GM18873 (cell line): ENCODE measurements at regions not wholly inside any gene's neighbourhood (a gene's known extent, or its start where the extent isn't known, plus 50 kb on each side); places are given as distances from the start of the nearest gene placed in this dataset.

Source experiments
- ATAC-seq: cut with Tn5 transposase; IDR thresholded peaks from one replicate; pipeline ENCODE4 v1.9.1; 2021; ENCODE audit warnings: mild to moderate bottlenecking, moderate library complexity, moderate number of reproducible peaks; ENCODE audit not compliant: unreplicated experiment, low FRiP score

DNA sequence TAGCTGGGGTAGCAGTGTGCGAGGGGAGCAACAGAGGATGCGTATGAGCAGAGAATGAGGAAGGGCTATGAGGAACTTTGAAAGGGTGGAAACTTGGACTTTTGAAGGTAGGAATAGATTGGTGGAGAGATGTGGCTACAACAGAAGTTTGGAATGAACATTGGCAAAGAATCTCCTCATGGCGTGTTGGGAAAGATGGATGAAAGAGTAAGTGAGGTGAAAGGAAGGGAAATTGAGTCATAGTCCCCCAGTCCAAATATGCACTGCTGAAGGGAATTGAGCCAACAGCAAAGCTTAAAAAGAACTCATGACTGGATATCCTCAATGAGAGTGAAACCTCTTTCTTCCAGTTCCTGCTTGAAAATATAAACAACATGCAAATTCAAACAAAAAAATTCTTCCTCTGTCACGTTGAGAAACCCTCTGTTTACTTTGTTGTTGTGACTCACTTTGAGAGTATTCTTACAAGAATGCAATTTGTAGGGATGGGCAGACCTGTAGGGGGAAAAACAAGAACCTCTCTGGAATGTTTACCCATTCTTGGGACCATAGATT lies 313.2 kb upstream of the KCNJ16 start:
- no peak for ATAC-seq

GRCh38 chr17:69762359-69762758 lies 312.7 kb upstream of the KCNJ16 start:
- ATAC-seq, result no peak

GRCh38 chr17:69762766-69763165 lies 312.3 kb upstream of the KCNJ16 start:
- ATAC-seq, result no peak

GRCh38 chr17:69763503-69763902 lies 311.5 kb upstream of the KCNJ16 start:
- ATAC-seq, result no peak

DNA sequence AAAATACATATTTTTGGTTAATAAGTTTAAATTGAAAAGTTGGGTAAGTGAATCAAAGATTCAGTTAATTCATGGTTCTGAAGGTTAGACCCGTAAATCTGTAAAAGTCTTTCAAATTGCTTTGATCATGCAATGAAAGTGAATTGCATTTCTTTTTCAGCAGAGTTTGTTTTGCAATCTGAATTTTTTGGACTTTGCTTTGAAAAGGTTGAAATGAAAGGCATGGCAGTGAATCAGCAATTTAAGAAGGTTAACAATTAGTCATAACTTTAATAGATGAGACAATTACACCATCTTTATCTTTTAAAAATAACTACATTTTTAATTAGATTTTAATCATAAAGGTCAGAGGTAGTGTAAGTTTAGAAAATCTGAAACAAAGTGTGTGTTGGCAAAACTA lies 310.9 kb upstream of the KCNJ16 start:
- ATAC-seq, result no peak

DNA sequence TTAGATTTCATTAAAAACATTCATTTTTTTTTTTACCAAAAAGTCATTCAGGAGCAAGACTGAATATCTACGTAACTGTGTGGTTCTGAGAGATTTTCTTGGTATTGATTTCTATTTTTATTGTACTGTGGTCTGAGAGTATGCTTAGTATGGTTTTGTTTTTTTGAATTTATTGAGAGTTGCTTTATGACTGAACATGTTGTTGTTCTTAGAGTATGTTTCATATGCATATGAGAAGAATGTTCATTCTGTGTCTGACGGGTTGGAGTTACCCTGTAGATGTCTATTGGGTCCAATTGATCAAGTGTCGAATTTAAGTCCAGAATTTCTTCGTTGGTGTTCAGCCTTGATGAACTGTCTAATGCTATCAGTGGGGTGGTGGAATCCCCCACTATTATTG lies 306.0 kb upstream of the KCNJ16 start:
- no peak for ATAC-seq

- no peak for ATAC-seq
Observed at GRCh38 chr17:69773081-69773480, 301.9 kb upstream of the KCNJ16 start.

- no peak for ATAC-seq
Observed at GRCh38 chr17:69779378-69780214, 295.4 kb upstream of the KCNJ16 start.

DNA sequence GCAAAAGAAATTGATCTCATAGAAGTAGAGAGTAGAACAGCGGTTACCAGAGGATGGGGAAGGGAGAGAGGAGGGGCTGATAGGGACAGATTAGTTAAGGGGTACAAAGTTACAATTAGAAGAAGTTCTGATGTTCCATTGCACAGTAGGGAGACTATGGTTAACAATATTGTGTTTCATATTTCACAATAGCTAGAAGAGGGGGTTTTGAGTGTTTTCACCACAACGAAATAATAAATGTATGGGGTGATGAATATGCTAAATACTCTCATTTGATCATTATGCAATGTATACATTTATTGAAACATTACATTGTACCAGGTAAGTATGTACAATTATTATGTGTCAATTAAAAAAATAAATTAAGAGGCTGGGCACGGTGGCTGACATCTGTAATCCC lies 291.2 kb upstream of the KCNJ16 start:
- ATAC-seq, result no peak

DNA sequence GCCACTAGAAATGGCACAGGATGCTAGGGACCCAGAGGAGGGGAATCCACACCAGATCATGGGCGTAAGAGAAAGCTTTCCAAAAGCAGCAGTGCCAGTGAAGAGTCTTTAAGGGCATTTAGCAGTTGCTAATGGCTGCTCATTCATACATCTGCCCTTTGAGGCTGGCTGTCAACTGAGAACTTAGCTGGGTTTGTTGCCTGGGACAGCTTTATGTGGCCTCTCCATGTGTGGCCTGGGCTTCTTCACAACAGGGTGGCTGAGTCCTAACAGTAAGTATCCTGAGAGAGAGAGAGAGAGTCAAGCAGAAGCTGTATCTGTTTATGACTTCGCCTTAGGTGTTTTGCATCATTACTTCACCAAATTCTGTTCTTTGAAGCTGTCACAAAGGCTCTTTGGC lies 286.1 kb upstream of the KCNJ16 start:
- no peak for ATAC-seq

GRCh38 chr17:69796078-69796477 lies 278.9 kb upstream of the KCNJ16 start:
- ATAC-seq, result no peak

GRCh38 chr17:69800870-69801269 lies 274.2 kb upstream of the KCNJ16 start:
- no peak for ATAC-seq

DNA sequence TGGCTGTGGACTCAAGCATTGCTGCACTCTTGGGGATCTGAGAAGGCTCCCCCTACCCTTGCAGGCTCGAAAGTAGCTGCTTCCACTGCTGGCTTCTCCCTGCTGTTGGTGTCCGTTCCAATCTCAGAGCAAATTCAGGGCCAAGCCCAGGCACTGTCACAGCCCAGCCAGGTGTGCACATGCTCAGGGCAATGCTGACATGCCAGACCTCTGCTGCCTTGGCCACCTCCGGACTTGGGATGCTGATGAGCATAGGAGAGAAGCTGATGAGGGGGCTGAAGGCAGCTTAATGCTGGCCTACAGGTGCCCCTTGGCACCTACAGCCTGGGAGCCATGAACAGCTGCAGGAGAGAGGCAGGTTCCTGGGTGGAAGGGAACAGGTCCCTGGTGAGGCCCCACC lies 273.7 kb upstream of the KCNJ16 start:
- no peak for ATAC-seq

GRCh38 chr17:69802045-69802740 lies 272.8 kb upstream of the KCNJ16 start:
- no peak for ATAC-seq

GRCh38 chr17:69809331-69809730 lies 265.7 kb upstream of the KCNJ16 start:
- no peak for ATAC-seq

DNA sequence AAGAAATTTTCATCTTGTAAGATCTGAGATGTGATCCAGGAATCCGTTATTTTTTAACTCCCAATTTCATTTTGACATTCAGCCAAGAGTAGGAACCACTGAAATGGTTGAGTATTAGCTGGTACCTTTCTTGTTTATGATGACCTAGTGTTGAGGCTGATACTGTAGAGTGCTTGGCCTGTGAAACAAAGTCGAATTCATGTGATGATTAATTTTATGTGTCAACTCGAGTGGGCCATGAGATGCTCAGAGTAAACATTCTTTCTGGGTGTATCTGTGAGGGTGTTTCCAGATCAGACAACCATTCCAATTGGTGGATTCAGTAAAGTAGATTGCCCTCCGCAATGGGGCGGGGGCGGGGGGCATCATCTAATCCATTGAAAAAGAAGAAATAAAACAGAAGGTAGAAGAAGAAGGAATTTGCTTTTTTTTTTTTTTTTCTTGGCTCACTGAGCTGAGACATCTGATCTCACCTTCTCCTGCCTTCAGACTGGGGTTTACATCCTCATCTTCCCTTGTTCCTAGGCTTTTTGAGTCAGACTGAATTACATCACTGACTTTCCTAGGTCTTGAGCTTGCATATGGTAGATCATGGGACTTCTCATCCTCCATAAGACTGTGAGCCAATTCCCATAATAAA lies 264.6 kb upstream of the KCNJ16 start:
- ATAC-seq, result no peak

- no peak for ATAC-seq
Observed at GRCh38 chr17:69812240-69812837, 262.7 kb upstream of the KCNJ16 start.

GRCh38 chr17:69814031-69814430 lies 261.0 kb upstream of the KCNJ16 start:
- ATAC-seq, result no peak

DNA sequence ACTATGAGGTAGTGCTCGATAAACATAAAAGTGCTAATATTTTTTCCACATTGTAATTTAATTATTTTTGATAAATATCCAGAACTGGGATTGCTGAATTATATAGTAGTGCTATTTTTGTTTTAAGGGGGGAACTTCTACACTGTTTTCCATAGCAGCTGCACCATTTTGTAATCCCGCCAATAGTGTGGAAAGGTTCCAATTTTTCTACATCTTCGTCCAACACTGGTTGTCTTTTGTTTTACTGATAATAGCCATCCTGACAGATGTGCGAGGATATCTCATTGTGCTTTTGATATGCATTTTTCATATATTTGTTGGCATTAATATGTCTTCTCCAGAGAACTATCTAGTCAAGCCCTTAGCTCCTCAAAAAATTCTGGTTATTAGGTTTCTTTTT lies 259.6 kb upstream of the KCNJ16 start:
- ATAC-seq, result no peak

GRCh38 chr17:69818467-69818866 lies 256.6 kb upstream of the KCNJ16 start:
- ATAC-seq, result no peak
